GM12878 (cell line): ENCODE measurements at regions not wholly inside any gene's neighbourhood (a gene's known extent, or its start where the extent isn't known, plus 50 kb on each side); places are given as distances from the start of the nearest gene placed in this dataset.

Experiments
- ASH2L ChIP-seq: fragments of 300-600, 200-600 bp; sonication (generic); IDR thresholded peaks from 2 replicates; pipeline ENCODE4 v1.6.1; 2017; ENCODE audit warnings: low read depth, mild to moderate bottlenecking, borderline replicate concordance
- ATF7 ChIP-seq: fragments of 450-650 bp; IDR thresholded peaks from 2 replicates; pipeline ENCODE4 v1.6.1; 2016; ENCODE audit warnings: low read depth, mild to moderate bottlenecking
- BMI1 ChIP-seq: fragments of 450-650 bp; IDR thresholded peaks from 2 replicates; pipeline ENCODE4 v1.6.1; 2016; ENCODE audit warnings: mild to moderate bottlenecking, moderate library complexity, borderline replicate concordance
- EED ChIP-seq: sonication (generic); IDR thresholded peaks from 2 replicates; pipeline ENCODE4 v1.6.1; 2016; ENCODE audit warnings: antibody characterized with exemption, low read depth
- KAT2A ChIP-seq: conservative IDR thresholded peaks from 2 replicates; pipeline ENCODE4 v1.6.1; 2011; ENCODE audit warnings: low read depth, low read length; ENCODE audit not compliant: control insufficient read depth
- NBN ChIP-seq: fragments of 450-650 bp; IDR thresholded peaks from 2 replicates; pipeline ENCODE4 v1.6.1; 2016
- NR2C1 ChIP-seq: fragments of 450-650 bp; IDR thresholded peaks from 2 replicates; pipeline ENCODE4 v1.6.1; 2017; ENCODE audit warnings: antibody characterized with exemption, mild to moderate bottlenecking, moderate library complexity
- RB1 ChIP-seq: fragments of 450-650 bp; formaldehyde crosslinking; IDR thresholded peaks from 2 replicates; pipeline ENCODE4 v1.6.1; 2017; ENCODE audit warnings: mild to moderate bottlenecking, borderline replicate concordance
- SUPT20H ChIP-seq: IDR thresholded peaks from 2 replicates; pipeline ENCODE4 v1.6.1; 2011; ENCODE audit warnings: low read depth, mild to moderate bottlenecking, low read length, moderate library complexity, borderline replicate concordance; ENCODE audit not compliant: control insufficient read depth
- TF ChIP-seq, protein P1 (sequence below): fragments of 450-650 bp; IDR thresholded peaks from 2 replicates; pipeline ENCODE4 v1.6.1; 2018; ENCODE audit warnings: borderline replicate concordance, mild to moderate bottlenecking; ENCODE audit not compliant: partially characterized antibody
- TF ChIP-seq, protein P2 (sequence below): fragments of 450-650 bp; IDR thresholded peaks from 2 replicates; pipeline ENCODE4 v1.6.1; 2014; ENCODE audit warnings: mild to moderate bottlenecking
- TF ChIP-seq, protein P3 (sequence below): IDR thresholded peaks from 2 replicates; pipeline ENCODE4 v1.6.1; 2011; ENCODE audit warnings: low read depth, mild to moderate bottlenecking, low read length, moderate library complexity, borderline replicate concordance; ENCODE audit errors: extremely low read depth

- TF ChIP-seq, protein P1, sequence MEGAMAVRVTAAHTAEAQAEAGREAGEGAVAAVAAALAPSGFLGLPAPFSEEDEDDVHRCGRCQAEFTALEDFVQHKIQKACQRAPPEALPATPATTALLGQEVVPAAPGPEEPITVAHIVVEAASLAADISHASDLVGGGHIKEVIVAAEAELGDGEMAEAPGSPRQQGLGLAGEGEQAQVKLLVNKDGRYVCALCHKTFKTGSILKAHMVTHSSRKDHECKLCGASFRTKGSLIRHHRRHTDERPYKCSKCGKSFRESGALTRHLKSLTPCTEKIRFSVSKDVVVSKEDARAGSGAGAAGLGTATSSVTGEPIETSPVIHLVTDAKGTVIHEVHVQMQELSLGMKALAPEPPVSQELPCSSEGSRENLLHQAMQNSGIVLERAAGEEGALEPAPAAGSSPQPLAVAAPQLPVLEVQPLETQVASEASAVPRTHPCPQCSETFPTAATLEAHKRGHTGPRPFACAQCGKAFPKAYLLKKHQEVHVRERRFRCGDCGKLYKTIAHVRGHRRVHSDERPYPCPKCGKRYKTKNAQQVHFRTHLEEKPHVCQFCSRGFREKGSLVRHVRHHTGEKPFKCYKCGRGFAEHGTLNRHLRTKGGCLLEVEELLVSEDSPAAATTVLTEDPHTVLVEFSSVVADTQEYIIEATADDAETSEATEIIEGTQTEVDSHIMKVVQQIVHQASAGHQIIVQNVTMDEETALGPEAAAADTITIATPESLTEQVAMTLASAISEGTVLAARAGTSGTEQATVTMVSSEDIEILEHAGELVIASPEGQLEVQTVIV = no peak
- TF ChIP-seq BMI1 (no peak), EED (no peak), RB1 (no peak), ATF7 (no peak), NR2C1 (no peak), ASH2L (no peak), SUPT20H (no peak), NBN (no peak), KAT2A (no peak)
- TF ChIP-seq, protein P2, sequence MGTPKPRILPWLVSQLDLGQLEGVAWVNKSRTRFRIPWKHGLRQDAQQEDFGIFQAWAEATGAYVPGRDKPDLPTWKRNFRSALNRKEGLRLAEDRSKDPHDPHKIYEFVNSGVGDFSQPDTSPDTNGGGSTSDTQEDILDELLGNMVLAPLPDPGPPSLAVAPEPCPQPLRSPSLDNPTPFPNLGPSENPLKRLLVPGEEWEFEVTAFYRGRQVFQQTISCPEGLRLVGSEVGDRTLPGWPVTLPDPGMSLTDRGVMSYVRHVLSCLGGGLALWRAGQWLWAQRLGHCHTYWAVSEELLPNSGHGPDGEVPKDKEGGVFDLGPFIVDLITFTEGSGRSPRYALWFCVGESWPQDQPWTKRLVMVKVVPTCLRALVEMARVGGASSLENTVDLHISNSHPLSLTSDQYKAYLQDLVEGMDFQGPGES = no peak
- TF ChIP-seq, protein P3, sequence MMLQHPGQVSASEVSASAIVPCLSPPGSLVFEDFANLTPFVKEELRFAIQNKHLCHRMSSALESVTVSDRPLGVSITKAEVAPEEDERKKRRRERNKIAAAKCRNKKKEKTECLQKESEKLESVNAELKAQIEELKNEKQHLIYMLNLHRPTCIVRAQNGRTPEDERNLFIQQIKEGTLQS = no peak
Measured at GRCh38 chr2:146852661-146853060, 992.2 kb upstream of the ACVR2A start (continued).
